ENCODE measurements at regions not wholly inside any gene's neighbourhood (a gene's known extent, or its start where the extent isn't known, plus 50 kb on each side); places are given as distances from the start of the nearest gene placed in this dataset.

- DNase-seq: no peak
Observed at GRCh38 chr4:66923081-66923865, 622.0 kb downstream of the CENPC start.

DNA sequence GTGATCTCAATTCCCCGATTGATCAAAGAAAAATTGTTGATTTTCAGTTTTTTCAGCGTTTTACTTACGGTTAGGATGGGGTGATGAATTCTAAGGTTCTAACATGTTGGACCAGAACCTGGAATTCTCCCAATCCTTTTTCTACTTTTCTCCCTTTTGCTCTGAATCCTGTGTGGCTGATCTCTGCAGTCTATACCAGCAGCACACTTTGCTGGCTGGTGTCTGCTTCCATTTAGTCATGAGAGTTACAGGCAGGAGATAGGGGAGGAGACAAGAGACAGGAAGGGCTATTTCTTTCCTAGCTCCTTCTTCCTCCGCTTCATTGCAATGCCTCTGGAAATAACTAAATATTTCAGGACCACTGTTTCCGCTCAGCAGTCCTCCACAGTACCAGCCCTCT is 623.9 kb downstream of the CENPC start:
- DNase-seq: no peak

- DNase-seq: no peak
Observed at GRCh38 chr4:66920514-66920913, 624.8 kb downstream of the CENPC start.

- no peak for DNase-seq
Observed at GRCh38 chr4:66911880-66912279, 633.4 kb downstream of the CENPC start.

DNA sequence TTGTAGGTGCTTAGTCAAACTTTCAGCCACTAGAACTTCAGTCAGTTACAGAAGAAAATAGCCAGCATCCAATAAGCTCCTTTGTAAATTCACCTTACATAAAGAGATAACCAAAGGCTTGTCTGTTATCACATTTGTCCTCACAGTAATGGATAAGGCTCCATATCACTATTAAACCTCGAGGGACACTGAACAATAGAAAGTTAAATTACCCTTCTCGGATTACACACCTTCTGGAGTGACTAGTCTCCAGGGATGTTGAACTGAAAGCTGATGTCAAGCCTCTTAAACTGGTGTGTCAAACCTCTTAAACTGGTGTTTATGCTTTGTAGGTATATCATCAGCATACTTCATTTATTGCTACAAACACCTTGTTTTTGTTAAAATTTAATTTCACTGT is 639.0 kb downstream of the CENPC start:
- DNase-seq: no peak

DNA sequence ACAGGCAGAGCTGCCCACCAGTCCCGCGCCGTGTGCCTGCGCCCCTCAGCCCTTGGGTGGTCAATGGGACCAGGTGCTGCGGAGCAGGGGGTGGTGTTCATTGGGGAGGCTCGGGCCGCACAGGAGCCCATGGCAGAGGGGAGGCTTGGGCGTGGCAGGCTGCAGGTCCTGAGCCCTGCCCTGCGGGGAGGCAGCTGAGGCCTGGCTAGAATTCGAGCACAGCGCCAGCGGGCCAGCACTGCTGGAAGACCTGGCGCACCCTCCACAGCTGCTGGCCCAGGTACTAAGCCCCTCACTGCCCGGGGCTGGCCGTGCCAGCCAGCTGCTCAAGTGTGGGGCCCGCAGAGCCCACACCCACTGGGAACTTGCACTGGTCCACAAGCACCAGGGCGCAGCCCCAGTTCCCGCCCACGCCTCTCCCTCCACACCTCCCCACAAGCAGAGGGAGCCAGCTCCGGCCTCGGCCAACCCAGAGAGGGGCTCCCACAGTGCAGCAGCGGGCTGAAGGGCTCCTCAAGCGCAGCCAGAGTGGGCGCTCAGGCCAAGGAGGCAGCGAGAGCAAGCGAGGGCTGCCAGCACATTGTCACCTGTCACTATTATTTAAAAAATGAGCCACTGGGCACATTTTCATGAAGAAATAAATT is 645.8 kb downstream of the CENPC start:
- no peak for DNase-seq

GRCh38 chr4:66893807-66894206 is 651.5 kb downstream of the CENPC start:
- DNase-seq: no peak

DNA sequence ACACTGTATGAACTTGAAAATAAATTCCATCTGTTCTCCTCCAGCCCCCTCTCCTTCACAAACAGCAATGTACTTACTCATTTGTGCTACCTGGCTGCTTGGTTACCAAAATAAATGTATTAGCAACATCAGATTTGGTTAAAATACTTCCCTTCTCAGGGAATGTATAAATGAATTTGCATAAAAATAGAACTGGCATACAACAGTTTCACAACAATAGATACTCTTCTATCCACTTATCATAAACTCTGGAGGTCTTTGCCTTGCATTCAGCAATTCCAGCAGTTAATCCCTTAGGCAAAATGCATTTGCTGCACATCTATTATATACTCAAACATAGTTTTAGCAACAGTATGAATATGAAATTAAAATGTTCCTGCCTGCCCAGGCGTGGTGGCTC is 658.2 kb downstream of the CENPC start:
- no peak for DNase-seq

DNA sequence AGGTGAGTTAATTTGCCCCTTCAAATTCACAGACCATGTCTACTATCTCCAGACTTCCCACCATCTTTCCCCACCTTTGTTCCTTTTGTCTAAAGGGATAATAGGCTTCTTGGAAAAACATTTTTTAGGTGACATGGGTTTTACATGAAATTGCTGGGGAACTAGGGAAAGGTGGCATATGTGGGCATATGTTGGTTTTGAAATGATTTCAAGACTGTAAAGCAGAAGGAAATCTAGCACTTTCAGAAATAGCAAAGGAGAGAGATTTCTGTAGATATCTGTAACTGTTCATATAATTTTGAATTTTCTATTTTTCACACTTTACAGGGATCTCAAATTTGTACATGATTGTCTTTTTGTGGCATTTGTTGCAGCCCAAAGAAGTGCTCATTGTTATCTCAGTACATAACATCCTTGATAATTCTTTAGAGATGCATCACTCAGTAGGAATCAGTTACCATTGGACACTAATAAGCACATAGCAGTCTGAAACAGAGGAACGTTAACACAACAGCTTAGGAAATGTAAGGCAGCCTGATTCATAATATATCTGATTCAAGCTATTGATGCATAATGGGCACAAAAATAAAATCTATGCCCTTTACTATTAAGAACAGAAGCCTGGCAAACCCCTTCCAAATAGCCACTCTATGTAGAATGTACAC is 659.7 kb downstream of the CENPC start:
- DNase-seq: no peak

- no peak for DNase-seq
Observed at GRCh38 chr4:66876946-66877345, 668.4 kb downstream of the CENPC start.

- no peak for DNase-seq
Observed at GRCh38 chr4:66872661-66873060, 672.6 kb downstream of the CENPC start.

DNA sequence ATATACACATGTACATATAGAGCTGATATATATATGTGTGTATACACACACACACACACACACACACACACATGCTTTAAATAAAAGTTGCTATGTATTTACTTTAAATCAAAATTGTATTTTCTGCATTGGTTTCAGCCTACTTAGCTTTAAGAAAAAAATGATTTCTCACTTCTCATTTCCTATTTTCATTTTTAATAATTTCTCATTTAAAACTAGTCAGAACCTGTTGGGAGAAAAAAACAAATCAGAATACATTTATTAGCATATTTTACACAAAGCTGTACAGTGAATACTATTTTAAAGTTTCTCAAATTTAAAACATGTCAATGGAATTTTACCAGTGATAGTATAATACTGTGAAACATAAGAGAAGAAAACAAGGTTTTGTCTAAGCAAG is 681.8 kb downstream of the CENPC start:
- DNase-seq: no peak

GRCh38 chr4:66855956-66856355 is 689.3 kb downstream of the CENPC start:
- no peak for DNase-seq

DNA sequence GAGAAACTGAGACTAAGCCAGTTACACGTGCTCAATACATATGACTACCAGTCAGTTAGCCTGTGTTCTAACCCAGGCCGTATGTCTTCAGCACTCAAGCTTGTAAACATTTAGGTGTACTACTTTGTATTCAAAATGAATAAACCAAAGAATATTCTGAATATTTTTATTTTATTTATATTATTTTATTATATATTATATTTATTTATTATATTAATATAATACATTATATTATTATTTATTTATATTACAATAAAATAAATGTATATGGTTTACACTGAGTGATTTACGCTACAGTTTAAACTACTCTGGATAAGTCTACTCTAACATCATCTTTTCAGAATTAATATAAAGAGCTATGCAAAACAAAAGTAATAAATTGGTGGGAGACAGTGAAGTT is 691.5 kb downstream of the CENPC start:
- no peak for DNase-seq

GRCh38 chr4:66852843-66853242 is 692.5 kb downstream of the CENPC start:
- DNase-seq: no peak

DNA sequence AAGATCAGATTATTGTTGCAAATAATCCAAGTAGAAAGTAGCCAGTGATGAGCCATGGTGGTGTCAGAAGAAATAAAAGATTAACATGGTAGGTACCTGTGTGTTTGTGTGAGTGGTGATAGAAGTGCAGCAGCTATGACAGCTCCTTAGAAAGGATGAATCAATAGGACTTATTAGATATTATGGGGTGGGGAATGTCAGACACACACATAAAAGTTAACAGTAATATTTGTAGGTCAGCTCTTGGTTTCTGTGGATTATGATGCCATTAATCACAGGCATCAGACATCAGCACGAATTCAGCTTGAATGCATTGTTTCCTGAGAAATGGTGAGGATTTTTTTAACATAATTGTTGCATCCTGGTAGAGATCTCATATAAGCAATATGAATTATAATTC is 695.7 kb downstream of the CENPC start:
- no peak for DNase-seq

DNA sequence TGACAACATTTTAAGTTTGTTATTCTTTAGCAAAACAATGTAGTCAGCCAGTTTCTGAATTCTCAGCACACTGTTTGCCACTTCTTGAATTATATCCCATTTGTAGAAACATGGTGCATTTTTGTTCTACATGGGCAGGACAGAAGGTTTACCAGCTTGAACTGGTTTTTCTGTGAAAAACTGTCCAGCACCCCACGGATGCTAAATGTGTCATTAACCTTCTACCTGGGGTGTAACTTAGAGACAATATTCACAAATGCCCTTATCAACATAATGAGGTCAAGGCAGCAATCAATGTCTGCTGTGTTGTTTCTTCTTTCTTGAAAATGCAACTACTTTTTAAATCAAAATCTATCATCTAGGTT is 702.6 kb downstream of the CENPC start:
- no peak for DNase-seq

DNA sequence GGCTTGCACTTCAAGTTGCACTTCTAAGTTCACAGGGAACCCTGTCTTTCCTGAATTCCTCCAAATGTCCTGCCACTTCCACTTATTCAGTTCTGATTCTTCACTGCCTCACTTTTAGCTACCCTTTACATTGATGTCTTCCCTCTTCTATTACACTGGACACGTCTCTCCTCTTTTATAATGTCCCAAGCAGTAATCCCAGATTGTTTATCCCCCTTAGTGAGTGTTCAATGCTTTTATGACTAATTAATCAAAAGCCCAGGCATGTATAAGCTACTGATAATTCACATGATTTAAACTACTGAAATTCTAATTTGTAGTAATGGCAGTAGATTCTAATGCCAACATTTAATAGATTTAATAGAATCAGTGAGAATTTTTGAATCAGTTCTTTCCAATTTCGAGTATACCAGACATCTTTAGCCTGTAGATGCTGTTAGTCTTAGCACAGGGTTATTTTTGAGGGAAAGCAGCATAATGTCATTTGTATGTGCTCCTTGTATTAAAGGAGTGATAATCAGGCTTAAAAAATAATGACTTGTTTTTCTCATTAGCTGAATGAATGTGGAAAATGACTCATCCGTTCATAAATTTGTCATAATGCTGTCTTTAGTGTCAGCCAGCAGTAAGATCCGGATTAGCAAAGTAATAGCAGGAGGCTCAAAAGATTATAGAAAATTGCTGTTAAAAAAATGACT is 703.1 kb downstream of the CENPC start:
- no peak for DNase-seq

GRCh38 chr4:66840178-66840577 is 705.1 kb downstream of the CENPC start:
- DNase-seq: no peak

GRCh38 chr4:66837279-66837922 is 707.9 kb downstream of the CENPC start:
- no peak for DNase-seq

DNA sequence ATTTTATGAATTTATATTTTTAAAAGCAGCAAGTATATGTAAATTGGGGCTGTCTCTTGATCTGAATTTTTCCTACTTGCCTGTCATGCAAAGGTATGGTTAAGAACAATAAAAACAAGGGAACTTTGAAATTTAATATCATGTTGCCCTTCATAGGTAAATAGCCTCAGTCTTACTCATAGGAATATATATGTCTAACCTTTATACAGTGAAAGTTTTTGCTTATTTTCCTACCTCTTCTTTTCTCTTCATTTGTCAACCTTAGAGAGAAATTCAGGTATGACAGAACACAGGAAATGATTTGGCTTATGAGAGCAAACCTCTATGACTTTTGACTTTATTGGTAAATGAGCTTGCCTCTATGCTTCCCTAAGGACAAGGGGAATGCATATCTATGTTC is 716.0 kb downstream of the CENPC start:
- DNase-seq: no peak

- no peak for DNase-seq
Observed at GRCh38 chr4:66820681-66821080, 724.6 kb downstream of the CENPC start.

GRCh38 chr4:66814277-66814676 is 731.0 kb downstream of the CENPC start:
- no peak for DNase-seq

All from CD4-positive, alpha-beta T cell treated with Interleukin-21 for 1 hour (primary cell).